ENCODE measurements at regions not wholly inside any gene's neighbourhood (a gene's known extent, or its start where the extent isn't known, plus 50 kb on each side); places are given as distances from the start of the nearest gene placed in this dataset.

DNA sequence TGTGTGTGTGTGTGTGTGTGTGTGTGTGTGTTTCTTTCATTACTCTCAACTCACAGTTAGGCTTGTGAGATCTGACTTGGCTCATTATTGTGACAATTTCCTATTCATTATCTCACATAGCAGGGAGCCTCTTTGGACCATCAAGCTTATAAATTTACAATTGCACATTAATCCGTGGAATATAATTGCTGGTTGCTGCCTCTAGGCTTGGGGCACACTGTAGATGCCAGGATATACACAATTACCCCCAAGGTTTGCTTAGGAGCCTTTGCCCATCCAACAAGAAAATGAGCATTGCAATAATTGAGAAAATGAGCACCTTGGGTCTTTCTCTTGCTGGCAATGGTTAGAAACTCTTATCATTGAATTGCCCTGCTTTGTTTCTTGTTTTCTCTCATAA is 161.6 kb upstream of the DMRTA1 start:
- DNase-seq (ENCODE audit: low read depth, low spot score) = no peak

- no peak for DNase-seq (ENCODE audit: low read depth, low spot score)
Observed at GRCh38 chr9:22286661-22287060, 160.0 kb upstream of the DMRTA1 start.

DNA sequence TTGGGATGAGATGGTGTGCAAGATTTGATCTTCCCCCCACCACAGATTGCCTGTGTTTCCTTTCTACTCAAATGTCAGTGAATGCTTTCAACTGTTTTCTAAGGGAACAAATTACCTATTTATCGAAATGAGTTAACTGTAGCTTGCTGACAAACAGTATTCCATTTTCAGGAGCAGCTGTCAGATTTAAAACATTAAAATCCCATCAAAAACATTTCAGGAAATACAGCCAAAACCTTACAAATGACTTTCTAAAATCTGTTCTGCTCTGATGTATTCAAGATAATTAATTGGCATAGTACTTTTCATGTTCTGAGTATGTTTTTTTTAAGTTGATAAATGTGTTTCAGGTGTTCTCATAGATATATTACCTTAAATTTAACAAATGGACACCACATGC is 158.0 kb upstream of the DMRTA1 start:
- no peak for DNase-seq (ENCODE audit: low read depth, low spot score)

- peak; percentile 74 for DNase-seq (ENCODE audit: low read depth, low spot score)
Observed at GRCh38 chr9:22307013-22307711, 139.5 kb upstream of the DMRTA1 start.

- DNase-seq (ENCODE audit: low read depth, low spot score) = no peak
Observed at GRCh38 chr9:22308177-22308576, 138.4 kb upstream of the DMRTA1 start.

GRCh38 chr9:22316645-22317044 is 130.0 kb upstream of the DMRTA1 start:
- no peak for DNase-seq (ENCODE audit: low read depth, low spot score)

DNA sequence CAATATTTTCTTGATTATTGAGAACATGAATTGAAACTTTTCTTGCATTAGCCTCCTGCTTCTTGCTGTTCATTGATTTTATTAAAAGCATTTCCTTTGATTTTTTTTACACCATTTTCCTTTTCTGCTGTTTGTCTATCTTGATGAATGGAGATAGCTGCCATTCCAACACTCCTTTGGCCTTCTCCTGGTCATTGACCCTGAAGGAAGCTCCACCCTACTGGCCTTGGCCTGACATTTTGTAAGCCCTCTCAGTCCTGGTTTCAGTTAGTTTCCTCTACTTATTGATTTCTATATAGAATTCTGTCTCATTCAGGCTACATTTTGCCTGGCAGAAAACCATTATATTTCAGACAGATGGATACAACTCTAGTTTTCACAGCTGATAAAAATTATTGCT is 115.1 kb upstream of the DMRTA1 start:
- no peak for DNase-seq (ENCODE audit: low read depth, low spot score)

- DNase-seq (ENCODE audit: low read depth, low spot score) = no peak
Observed at GRCh38 chr9:22332202-22332601, 114.4 kb upstream of the DMRTA1 start.

GRCh38 chr9:22337261-22337660 is 109.4 kb upstream of the DMRTA1 start:
- DNase-seq (ENCODE audit: low read depth, low spot score) = peak; percentile 62

GRCh38 chr9:22342491-22343217 is 104.0 kb upstream of the DMRTA1 start:
- peak; percentile 67 for DNase-seq (ENCODE audit: low read depth, low spot score)

- DNase-seq (ENCODE audit: low read depth, low spot score) = no peak
Observed at GRCh38 chr9:22343218-22343611, 103.4 kb upstream of the DMRTA1 start.

DNA sequence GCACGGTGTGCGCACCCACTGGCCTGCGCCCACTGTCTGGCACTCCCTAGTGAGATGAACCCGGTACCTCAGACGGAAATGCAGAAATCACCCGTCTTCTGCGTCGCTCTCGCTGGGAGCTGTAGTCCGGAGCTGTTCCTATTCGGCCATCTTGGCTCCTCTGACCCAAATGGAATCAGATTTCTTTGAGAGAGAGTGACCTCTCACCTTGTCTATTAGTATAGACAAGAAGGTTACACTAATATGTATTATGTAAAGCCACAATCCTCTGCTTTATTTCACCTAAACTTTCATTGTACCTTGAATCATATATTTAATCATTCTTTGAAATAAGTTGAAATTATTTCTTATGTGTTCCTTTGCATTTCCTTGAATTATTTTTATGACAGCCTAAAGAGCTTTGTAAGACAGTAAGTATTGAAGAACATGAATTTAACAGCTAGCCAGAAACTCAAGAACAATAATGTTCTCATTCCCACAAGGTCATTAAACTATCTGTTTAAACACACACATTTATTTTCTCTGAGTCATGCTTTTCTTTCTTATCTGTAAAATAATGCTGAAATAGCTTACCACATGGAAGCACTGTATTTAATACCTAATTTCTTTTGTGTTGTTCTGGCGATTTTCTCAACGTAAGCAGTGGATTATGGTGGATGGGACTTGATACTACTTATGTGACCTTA is 91.8 kb upstream of the DMRTA1 start:
- peak; percentile 10 for DNase-seq (ENCODE audit: low read depth, low spot score)

- DNase-seq (ENCODE audit: low read depth, low spot score) = no peak
Observed at GRCh38 chr9:22356985-22357384, 89.6 kb upstream of the DMRTA1 start.

- DNase-seq (ENCODE audit: low read depth, low spot score) = no peak
Observed at GRCh38 chr9:22363421-22363887, 83.2 kb upstream of the DMRTA1 start.

DNA sequence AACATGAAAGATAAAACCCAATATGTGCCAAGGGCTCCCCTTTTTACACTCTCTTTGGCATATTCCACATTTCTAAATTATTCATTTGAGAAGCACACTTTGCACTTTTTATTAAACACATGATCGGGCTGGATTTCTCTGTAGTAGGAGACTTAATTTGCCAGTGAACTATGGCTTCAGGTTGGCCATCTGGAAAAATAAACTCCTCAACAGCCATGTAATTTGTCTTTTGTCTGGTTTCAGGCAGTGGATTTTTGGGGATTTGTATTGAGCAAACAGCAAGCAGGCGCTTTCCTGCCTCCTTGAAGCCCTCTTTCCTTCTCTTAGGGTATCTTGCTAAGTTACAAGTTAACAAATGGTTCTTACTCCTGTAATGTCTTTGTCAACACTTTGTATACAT is 73.0 kb upstream of the DMRTA1 start:
- no peak for DNase-seq (ENCODE audit: low read depth, low spot score)

DNA sequence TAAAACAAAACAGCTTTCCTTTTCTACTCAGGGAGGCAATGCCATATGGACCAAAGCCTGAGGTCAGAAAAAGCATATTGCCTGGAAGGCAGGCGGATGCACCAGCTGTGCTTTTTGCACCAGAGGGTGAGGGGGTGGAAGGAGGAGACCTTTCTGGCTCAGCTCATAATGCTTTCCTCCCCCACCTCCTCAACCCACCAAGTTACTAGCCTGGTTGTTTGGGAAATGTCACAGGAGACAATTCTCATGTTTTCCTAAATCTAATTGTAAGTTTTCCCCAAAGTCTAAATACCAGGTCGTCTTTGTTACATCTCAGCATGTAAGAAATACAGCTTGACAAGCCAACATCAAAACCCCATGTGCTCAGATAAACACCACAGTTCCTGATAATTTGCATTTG is 72.6 kb upstream of the DMRTA1 start:
- peak; percentile 21 for DNase-seq (ENCODE audit: low read depth, low spot score)

DNA sequence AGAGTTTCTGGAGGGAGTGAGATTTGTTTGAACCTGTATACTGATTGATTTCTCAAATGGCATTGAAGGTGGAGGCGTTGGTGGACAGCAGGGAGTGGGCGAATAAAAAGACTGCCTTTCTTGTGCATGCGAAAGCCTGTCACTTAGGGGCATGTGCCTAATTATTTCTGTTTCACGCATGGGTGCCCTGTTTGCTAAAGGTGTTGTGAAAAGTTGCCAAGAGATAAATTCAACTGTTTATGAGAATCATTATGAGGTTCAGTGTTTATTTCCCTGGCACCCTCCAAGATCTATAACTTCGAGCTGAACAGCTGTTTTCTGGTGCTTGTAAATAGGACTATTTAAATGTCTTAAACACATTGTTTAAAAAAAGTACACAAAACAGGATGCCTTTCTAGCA is 67.4 kb upstream of the DMRTA1 start:
- no peak for DNase-seq (ENCODE audit: low read depth, low spot score)

DNA sequence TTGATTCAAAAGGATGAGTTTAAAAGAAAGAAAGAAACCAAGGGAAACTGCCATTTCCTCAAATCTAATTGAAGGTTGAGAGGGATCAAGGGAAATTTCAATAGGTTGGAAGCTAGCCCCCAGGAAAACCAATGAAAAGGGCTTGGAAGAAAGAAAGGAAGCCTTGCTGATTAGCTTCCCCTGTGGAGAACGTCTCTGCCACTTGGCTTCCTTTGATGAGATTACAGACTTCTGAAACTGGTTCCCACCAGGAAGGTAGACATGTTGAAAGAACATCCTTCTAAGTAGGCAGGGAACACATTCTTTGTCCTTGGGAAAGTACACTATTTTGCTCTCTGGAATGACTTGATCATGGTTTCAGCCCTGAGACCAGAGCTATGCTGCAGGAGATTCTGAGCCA is 65.5 kb upstream of the DMRTA1 start:
- DNase-seq (ENCODE audit: low read depth, low spot score) = no peak

- DNase-seq (ENCODE audit: low read depth, low spot score) = peak; percentile 23
Observed at GRCh38 chr9:22382331-22382730, 64.3 kb upstream of the DMRTA1 start.

DNA sequence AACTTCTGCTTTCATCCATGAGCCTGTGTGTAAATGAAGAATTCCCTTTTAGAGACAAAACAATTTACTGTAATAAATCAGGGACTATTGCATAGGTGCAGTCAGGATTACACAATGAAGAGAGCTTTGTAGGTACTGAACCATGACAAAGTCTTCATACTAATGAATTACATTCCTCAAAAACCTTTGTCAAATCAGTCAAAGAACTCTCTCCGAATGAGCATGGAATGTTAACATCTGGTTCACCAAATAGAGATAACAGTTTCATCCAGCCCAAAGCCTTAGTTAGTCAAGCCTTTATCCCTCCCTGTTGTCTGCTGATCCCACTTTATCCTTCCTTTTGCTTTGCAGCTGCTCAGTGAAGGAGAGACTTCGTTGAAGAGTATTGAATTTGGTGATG is 62.9 kb upstream of the DMRTA1 start:
- peak; percentile 10 for DNase-seq (ENCODE audit: low read depth, low spot score)

- no peak for DNase-seq (ENCODE audit: low read depth, low spot score)
Observed at GRCh38 chr9:22389271-22389670, 57.4 kb upstream of the DMRTA1 start.

DNA sequence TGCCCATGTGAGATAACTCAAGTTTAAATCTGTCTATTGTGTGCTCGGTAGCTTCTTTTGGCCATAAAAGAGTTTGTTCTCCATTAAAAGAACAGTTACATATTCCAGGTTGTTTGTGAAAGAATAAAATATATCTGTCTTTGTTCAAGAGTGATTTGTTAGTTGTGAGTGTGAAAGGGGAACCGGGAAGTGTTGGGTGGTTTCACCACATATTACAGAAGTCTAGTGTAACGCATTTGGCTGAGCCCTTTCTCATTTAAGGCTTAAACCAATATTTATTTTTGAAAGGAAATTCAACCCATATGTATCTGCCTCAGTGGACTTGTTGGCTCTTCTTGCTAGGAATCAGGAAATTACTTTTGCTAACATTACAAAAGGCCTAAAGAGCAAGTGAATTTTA is 54.1 kb upstream of the DMRTA1 start:
- no peak for DNase-seq (ENCODE audit: low read depth, low spot score)

GRCh38 chr9:22395687-22396141 is 50.9 kb upstream of the DMRTA1 start:
- DNase-seq (ENCODE audit: low read depth, low spot score) = peak; percentile 52
